BJ (cell line): ENCODE measurements at regions not wholly inside any gene's neighbourhood (a gene's known extent, or its start where the extent isn't known, plus 50 kb on each side); places are given as distances from the start of the nearest gene placed in this dataset.
A peak's percentile ranks its signal among the peaks of the same experiment; 100 is the strongest.

ENCODE experiments used
- CTCF ChIA-PET: fragments of 350-600 bp; formaldehyde crosslinking; extraction: SDS; loops from one replicate; lab custom pipeline; 2021; ENCODE audit warnings: antibody characterized with exemption, inconsistent platforms; lab: Yijun Ruan, JAX
- POLR2A ChIA-PET: fragments of 300-600 bp; sonication (Branson Sonifier 250); formaldehyde crosslinking; extraction: SDS; loops from one replicate; lab custom pipeline; 2021; ENCODE audit warnings: antibody characterized with exemption; lab: Charles Lee
- DNase-seq: peaks from one replicate; pipeline ENCODE4 v3.0.0-alpha.2; 2011; ENCODE audit warnings: low read depth
- H3K27me3 ChIP-seq: 2 replicates; pipeline ENCODE4 v1.6.0; 2011; ENCODE audit warnings: low read length; ENCODE audit not compliant: control insufficient read depth, insufficient read depth
- H3K36me3 ChIP-seq: 2 replicates; pipeline ENCODE4 v1.5.1; 2011; ENCODE audit warnings: low read length; ENCODE audit not compliant: control insufficient read depth, insufficient read depth
- H3K4me3 ChIP-seq: 2 replicates; pipeline ENCODE4 v1.5.1; 2011; ENCODE audit warnings: low read depth, mild to moderate bottlenecking, control low read depth, low read length
- TF ChIP-seq, protein P1 (sequence below): IDR thresholded peaks from 2 replicates; pipeline ENCODE4 v1.5.1; 2011; ENCODE audit warnings: low read depth, mild to moderate bottlenecking, control low read depth, inconsistent platforms, low read length, moderate library complexity; ENCODE audit not compliant: insufficient read depth

DNA sequence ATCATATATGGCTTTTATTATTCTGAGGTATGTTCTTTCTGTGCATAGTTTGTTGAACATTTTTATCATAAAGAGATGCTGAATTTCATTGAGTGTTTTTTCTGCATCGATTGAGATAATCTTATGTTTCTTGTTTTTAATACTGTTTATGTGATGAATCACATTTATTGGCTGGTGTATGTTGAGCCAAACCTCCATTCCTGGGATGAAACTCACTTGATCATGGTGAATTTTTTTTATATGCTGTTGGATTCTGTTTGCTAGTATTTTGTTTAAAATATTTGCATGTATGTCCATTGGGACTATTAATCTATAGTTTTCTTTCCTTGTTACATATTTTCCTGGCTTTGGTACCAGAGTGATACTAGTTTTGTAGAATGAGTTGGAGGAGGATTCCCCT is 500.2 kb downstream of the CDH11 start:
- ChIA-PET CTCF (no interaction called here), POLR2A (no interaction called here)
- DNase-seq: no peak
- Histone ChIP-seq H3K4me3 (no peak overlapping the region), H3K36me3 (no peaks in the 10 kb centered on the region), H3K27me3 (no peaks in the 10 kb centered on the region)
- TF ChIP-seq, protein P1, sequence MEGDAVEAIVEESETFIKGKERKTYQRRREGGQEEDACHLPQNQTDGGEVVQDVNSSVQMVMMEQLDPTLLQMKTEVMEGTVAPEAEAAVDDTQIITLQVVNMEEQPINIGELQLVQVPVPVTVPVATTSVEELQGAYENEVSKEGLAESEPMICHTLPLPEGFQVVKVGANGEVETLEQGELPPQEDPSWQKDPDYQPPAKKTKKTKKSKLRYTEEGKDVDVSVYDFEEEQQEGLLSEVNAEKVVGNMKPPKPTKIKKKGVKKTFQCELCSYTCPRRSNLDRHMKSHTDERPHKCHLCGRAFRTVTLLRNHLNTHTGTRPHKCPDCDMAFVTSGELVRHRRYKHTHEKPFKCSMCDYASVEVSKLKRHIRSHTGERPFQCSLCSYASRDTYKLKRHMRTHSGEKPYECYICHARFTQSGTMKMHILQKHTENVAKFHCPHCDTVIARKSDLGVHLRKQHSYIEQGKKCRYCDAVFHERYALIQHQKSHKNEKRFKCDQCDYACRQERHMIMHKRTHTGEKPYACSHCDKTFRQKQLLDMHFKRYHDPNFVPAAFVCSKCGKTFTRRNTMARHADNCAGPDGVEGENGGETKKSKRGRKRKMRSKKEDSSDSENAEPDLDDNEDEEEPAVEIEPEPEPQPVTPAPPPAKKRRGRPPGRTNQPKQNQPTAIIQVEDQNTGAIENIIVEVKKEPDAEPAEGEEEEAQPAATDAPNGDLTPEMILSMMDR: no peak

DNA sequence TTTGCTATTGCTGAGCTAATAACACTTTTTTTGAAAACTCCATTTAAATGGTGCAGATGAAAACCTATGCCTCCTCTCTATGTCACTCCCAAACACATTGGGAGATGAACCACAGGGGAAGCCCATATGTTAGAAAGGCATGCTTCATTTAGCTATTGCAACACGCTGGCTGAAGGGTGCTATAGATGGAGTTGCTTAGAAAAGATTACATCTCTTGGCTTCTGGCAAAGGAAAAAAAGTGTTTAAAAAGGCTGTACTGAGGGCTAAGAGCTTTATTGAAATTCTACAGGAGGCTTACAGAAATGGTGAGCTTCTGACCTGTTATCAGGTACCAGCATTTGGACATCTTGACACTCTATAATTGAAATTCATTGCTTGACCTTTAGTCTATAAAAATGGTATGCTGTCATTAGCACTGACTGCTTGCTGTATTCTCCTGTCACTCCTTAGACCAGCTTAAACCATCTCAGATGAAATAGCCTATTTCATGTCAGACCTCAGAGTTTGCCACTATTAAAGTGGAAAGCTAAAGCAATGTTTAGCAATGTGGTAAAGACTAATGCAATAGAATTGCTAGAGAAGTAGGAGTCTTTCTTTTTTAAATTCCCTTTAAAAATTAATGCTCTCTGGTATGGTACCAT is 503.9 kb downstream of the CDH11 start:
- Histone ChIP-seq H3K4me3 (no peak overlapping the region), H3K27me3 (no peaks in the 10 kb centered on the region), H3K36me3 (no peaks in the 10 kb centered on the region)
- CTCF ChIA-PET: no interaction called here
- TF ChIP-seq, protein P1: no peak
- no peak for DNase-seq
- POLR2A ChIA-PET: no interaction called here

DNA sequence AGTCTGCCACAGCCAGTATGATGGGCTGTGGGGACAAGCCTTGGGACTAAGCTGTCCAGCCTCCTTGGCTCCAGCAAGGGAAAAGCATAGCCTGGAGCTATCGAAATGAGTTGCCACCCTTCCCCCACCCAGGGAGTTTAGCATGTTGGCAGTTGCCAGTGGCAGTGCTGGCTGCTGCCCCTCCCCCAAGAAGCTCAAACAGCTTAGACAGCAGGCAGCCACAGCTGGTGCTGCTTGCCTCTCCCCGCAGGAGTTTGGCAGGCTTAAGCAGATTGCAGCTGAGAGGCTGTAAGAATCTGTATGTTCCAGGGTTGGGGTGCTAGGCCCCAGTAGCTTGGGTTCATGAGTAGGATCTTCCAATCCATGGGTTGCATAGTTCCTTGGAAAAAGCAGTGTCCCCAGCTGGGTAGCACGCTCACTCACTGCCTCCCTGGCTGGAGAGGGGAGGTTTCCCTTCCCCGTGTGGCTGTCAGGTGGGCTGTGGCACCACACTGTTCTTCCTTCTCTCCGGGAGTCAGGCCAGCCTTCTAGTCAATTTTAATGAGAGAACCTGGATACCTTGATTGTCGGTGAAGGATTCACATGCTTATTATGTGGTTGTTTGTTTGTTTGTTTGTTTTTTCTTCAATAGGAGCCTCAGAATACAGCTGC is 506.1 kb downstream of the CDH11 start:
- POLR2A ChIA-PET: no interaction called here
- CTCF ChIA-PET: interaction anchor here (1.0 kb wide), 1 partner anchor 11 kb away, joined by 6 read pairs; no protein-coding TSS in a partner anchor
- no peak for DNase-seq
- TF ChIP-seq, protein P1: no peak
- Histone ChIP-seq H3K36me3 (no peaks in the 10 kb centered on the region), H3K4me3 (no peak overlapping the region), H3K27me3 (no peaks in the 10 kb centered on the region)

DNA sequence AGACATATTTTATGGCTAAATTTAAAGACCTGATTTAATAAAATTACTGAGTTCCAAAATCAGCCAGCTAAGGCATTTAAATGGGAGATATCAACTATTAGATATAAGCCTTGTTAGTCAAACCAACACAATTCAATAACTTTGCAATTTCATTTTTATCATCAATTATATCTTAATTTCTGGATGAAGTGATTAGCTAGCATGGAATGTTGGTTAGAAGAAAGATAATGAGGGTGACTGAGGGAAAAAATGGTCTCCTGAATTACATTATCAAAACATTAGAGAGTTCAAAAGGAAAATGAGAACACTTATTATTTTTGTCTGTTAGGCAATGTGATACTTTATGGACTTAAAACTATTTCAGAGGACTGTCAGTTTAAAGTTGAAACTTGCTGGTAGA is 525.7 kb downstream of the CDH11 start:
- POLR2A ChIA-PET: no interaction called here
- H3K27me3 ChIP-seq: no peaks in the 10 kb centered on the region
- H3K36me3 ChIP-seq: no peaks in the 10 kb centered on the region
- no peak overlapping the region for H3K4me3 ChIP-seq
- CTCF ChIA-PET: no interaction called here
- TF ChIP-seq, protein P1: no peak
- DNase-seq: no peak

DNA sequence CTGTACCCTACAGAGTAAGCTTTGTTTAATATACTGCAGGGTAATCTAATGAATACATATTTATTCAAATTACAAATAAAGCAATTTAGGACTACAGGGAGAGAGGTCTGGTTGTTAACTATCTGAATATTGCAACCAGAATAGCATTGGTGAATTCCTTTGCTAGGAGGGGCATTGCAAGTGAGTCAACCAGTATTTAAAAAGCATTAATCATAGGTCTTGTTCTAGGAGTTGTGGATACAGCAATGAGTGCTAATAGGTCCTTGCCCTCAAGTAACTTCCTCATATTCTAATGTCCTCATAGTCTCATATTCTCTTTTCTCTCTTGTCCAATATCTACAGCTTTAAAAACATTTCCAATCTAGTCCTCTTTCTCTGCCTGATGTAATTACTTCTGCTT is 531.4 kb downstream of the CDH11 start:
- POLR2A ChIA-PET: no interaction called here
- H3K27me3 ChIP-seq: no peaks in the 10 kb centered on the region
- TF ChIP-seq, protein P1: no peak
- no peak overlapping the region for H3K4me3 ChIP-seq
- CTCF ChIA-PET: no interaction called here
- peak; percentile 34 for DNase-seq
- no peaks in the 10 kb centered on the region for H3K36me3 ChIP-seq
